Amniotic stem cell (primary cell): ENCODE measurements at regions not wholly inside any gene's neighbourhood (a gene's known extent, or its start where the extent isn't known, plus 50 kb on each side); places are given as distances from the start of the nearest gene placed in this dataset.

Experiments
- DNase-seq: peaks from one replicate; lab custom pipeline; 2025; lab: John Stamatoyannopoulos, UW

GRCh38 chr9:113646946-113647914, 183.7 kb downstream of the RGS3 start:
- no peak for DNase-seq

GRCh38 chr9:113648048-113648447, 184.5 kb downstream of the RGS3 start:
- DNase-seq = no peak

GRCh38 chr9:113648586-113648985, 185.1 kb downstream of the RGS3 start:
- DNase-seq = no peak

GRCh38 chr9:113649054-113649453, 185.5 kb downstream of the RGS3 start:
- DNase-seq = no peak

GRCh38 chr9:113649855-113650206, 186.3 kb downstream of the RGS3 start:
- no peak for DNase-seq

GRCh38 chr9:113650207-113651131, 186.9 kb downstream of the RGS3 start:
- DNase-seq = peak; percentile 14

- no peak for DNase-seq
Observed at GRCh38 chr9:113651896-113652295, 188.4 kb downstream of the RGS3 start.

GRCh38 chr9:113652355-113653152, 189.0 kb downstream of the RGS3 start:
- DNase-seq = no peak

- DNase-seq = no peak
Observed at GRCh38 chr9:113653746-113654604, 190.4 kb downstream of the RGS3 start.

GRCh38 chr9:113654605-113655428, 191.3 kb downstream of the RGS3 start:
- no peak for DNase-seq

- DNase-seq = no peak
Observed at GRCh38 chr9:113656771-113657670, 193.5 kb downstream of the RGS3 start.

GRCh38 chr9:113657765-113658544, 194.4 kb downstream of the RGS3 start:
- peak; percentile 33 for DNase-seq

GRCh38 chr9:113658545-113658895, 195.0 kb downstream of the RGS3 start:
- no peak for DNase-seq

GRCh38 chr9:113659039-113659438, 195.5 kb downstream of the RGS3 start:
- no peak for DNase-seq

GRCh38 chr9:113659740-113660139, 196.2 kb downstream of the RGS3 start:
- DNase-seq = no peak

- DNase-seq = no peak
Observed at GRCh38 chr9:113660196-113660595, 196.7 kb downstream of the RGS3 start.

GRCh38 chr9:113661074-113661473, 197.5 kb downstream of the RGS3 start:
- no peak for DNase-seq

- DNase-seq = no peak
Observed at GRCh38 chr9:113664181-113664875, 200.8 kb downstream of the RGS3 start.
